ENCODE measurements at regions not wholly inside any gene's neighbourhood (a gene's known extent, or its start where the extent isn't known, plus 50 kb on each side); places are given as distances from the start of the nearest gene placed in this dataset.

- no peak for DNase-seq
These were observed 373.1 kb upstream of the SYT4 start for GRCh38 chr18:43650426-43650825.

DNA sequence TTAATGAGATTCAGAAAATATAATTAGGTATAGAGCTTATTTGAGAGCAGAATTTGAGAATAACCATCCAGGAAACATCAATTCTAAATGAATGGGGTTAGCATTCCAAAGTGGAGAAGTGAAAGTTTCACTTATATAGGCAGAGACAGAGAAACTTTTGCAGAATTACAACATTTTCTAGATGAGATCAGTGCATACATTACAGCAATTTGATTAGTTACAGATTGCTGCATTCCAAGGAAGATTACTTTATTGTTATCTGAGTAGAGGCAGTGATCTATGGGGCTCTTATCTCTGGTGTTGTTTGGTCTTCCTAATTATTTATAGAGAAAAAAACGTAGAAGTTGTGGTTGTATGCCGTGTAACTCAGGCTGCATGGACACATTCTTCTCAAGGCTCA lies 373.8 kb upstream of the SYT4 start:
- no peak for DNase-seq

GRCh38 chr18:43656547-43656946 lies 379.3 kb upstream of the SYT4 start:
- no peak for DNase-seq

DNA sequence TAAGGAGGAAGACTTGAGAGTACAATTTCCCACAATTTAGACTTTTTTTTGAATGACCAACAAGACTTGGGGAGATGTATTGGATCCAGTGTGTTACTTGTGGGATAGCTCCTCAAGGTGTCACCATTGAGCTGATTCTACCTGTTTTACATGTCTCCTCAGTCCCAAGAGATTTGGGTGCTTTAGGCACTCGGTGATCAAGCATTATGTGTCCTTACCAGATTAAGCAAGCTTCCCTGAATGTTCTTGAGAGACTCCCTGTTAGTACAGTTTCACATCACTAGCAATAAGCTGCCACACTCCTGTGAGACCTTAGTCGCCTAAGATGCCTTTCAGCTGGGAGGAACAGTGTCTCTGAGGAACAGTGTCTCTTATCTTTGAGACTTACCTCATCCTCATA lies 384.3 kb upstream of the SYT4 start:
- DNase-seq, result peak in 1 of 2 experiments; percentile 4

DNA sequence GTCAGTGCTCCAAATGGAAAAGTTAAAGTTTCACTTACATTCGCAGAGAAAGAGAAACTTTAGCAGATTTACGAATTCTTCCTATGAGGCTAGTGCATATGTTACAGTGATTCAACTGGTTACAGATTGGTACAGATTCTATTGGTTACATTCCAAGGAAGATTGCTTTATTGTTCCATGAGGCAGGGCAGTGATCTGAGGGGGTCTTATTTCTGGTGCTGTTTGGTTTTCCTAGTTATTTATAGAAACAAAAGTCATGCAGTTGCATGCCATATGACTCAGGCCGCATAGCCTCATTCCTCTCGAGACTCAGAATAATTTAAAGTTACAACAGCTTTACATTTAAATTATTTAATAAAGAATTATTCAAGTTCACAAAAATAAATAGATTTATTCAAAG lies 385.4 kb upstream of the SYT4 start:
- DNase-seq, result no peak

GRCh38 chr18:43663159-43663558 lies 385.9 kb upstream of the SYT4 start:
- no peak for DNase-seq

- DNase-seq, result no peak
These were observed 387.3 kb upstream of the SYT4 start for GRCh38 chr18:43664487-43665008.

DNA sequence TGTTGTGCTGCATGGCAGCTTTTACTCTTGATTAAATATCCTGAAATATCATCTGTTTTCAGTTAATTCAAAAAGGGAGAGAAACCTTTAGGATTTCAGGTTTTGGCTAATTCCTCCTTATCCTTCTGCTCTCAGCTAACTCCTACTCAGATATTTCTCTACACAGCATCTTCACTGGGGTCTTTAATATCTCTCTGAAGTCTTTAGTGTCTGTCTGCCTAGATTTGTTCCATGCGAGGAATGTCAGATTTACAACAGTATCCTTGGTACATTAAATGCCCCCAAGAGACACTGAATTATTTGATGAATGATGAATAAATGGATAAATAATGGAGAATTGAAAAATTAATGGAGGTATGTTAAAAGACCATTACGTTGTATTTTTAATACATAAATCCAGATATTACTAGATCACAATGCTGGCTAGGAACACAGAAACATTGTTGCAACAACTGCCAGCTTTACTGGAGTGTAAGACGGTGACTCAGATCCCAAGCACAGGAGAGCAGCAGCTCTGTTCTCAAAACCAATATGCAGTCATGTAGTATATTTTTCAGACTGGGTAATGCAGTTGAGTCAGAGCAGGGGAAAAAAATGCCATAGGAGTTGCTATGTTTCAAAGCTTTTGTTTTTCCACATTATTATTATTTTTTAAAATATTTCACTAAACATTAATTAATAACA lies 388.0 kb upstream of the SYT4 start:
- DNase-seq, result no peak

DNA sequence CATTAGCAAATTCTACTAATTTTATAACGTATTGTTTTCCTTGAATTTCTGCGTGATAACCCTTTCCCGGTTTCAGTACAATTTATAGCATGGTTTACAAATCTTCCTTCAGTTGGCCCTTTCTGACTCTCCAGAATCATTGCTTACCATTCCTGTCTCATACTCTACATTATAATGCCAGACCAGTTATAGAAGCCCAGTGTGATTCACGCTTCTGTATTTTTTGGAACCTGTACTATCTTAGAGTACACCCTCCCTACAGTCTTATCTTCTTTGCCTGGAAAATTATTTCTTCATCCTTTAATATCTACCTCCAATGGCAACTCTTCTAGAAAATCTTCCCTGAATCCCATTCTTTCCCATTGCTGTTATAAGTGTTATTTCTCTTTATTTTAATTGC lies 391.6 kb upstream of the SYT4 start:
- no peak for DNase-seq

- DNase-seq, result no peak
These were observed 394.1 kb upstream of the SYT4 start for GRCh38 chr18:43671431-43671830.

- no peak for DNase-seq
These were observed 402.8 kb upstream of the SYT4 start for GRCh38 chr18:43680096-43680495.

DNA sequence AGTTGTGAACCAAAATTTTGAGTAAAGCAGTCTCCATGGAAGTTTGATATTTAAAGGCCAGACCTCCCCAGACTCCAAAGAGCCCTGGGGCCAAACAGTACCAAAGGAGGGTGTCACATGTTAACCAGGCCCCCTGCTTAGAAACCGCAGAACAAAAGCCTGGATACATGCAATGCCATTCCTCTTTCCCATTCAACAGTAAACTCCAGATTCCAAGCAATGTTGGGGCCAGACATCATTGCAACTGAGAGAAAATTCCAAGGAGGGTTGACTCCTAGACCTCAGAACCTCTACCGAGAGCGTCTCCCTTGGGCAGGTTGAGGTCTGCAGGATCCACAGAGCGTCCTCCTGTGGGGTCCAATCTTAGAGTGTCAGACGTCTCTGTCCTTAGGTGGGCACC lies 404.4 kb upstream of the SYT4 start:
- DNase-seq, result no peak

DNA sequence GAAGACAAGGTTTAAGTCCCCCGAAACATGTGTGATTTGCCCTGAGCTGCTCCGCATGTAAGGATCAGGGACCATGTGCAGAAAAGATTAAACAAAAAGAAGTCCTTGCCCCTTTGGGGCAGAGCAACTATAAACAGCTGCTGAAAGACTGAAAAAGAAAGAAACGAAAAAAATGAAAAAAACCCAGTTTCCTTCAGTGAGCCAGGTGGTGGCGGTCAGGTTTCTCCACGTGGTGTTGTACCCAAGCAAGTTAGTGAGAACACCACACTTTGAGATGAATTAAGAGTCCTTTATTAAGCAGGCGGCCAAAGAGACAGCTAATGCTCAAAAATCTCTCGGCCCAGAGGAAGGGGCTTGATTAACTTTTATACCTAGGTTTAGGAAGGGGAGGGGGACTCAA lies 404.9 kb upstream of the SYT4 start:
- no peak for DNase-seq

GRCh38 chr18:43686709-43687108 lies 409.4 kb upstream of the SYT4 start:
- no peak for DNase-seq

- no peak for DNase-seq
These were observed 414.9 kb upstream of the SYT4 start for GRCh38 chr18:43692099-43692690.

DNA sequence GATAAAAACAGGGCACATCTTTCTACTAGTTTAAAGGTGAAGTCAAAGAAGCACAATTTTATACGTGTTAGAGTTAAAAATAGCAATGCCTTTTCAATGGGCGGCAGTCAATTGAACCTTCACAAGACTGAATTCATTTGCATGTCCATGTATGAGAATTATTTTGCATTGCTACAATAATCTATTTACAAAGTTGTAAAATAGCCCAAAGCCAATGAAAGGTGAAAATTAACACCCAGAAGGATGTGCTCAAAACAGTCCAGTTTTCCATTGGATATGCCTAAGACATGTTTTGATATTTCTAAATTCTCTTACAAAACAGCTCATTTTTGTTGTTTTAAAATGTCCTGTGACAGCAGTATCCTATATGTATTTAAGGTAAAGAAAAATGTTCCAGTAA lies 425.1 kb upstream of the SYT4 start:
- no peak for DNase-seq

DNA sequence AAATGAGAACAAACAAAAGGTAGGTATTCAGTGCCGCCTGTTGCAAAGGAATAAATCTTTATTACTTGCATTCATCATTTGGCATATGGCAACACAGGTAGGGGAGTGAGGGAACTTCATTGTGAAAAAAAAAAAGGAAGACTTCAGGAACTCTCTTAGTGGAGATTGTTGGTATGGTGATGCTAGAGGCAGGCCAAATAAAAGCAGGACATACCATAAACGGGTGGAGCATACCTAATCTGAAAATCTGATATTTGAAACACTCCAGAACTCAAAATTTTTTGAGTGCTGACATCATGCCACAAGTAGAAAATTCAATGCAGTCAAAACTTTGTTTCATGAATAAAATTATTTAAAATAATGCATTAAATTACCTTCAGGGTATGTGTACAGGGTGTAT lies 425.8 kb upstream of the SYT4 start:
- DNase-seq, result no peak

DNA sequence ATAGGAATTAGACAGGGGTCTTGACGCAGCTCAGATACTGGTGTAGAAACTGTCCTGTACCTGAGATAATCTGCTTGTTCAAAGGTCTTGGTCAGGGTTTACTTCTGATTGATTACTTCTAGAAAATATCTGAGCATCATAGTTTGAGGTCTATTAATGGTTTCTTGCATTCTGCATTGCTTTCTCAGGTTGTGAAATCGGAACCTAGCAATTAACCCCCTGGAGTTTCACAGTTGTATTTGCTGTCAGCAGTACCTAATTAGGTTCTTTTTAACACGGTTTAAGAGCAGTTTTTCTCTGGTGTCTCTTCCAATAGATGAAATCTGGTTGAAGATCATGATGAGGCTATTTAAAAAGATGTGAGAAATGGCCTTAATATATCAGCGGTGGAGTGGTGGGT lies 428.6 kb upstream of the SYT4 start:
- DNase-seq, result no peak

- no peak for DNase-seq
These were observed 432.8 kb upstream of the SYT4 start for GRCh38 chr18:43710135-43710534.

DNA sequence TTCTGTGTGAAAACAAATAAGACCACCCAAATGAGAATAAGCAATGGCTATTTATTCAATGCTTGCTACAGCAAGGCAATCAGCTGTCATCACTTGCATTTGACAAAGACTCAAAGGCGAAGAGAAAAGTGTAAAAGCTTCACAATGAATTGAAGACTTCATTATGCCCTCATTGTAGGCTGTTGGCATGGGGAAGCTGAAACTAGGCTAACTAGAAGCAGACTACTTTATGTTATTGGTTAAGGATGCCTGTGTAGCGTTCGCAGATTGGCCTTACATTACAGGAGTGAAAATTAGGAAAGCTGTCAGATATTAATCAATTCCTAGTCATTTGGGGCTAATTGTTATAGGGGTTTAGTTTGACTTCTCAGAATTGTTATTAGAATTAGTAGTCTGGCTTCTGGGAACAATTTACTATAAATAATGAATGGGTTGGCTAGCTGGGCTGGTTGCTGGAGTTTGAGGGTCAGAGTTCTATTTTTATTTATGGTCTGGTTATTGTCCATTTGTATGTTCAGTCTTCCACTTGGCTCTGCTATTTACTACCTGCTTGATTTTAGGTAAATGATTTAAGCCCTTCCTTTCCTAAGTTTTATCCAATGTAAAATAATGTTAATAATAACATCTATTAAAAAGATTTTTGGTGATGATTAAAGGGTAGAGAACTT lies 437.2 kb upstream of the SYT4 start:
- no peak for DNase-seq

DNA sequence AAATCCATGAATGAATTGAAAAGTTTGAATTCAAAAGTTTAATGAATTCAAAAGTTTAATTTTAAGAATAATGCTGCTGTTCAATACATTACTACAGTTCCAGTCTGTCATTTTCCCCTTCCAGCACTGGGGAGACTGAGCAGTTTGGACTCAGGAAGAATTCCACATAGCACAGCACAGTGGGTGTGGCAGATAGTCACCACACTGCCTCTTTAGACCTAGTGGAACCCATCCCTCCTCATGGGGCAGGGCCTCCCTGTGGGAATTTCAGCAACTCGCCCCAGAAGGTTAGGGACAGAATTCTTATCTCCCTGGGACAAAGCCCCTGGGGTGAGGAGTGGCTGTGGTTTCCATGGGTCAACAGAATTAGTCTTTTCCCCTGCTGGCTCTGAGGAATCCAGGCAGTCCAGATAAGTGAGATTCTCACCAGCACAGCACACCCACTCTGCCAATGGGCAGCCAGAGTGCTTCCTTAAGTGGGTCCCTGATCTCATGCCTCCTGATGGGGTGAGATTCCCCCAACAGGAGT lies 442.0 kb upstream of the SYT4 start:
- no peak for DNase-seq

DNA sequence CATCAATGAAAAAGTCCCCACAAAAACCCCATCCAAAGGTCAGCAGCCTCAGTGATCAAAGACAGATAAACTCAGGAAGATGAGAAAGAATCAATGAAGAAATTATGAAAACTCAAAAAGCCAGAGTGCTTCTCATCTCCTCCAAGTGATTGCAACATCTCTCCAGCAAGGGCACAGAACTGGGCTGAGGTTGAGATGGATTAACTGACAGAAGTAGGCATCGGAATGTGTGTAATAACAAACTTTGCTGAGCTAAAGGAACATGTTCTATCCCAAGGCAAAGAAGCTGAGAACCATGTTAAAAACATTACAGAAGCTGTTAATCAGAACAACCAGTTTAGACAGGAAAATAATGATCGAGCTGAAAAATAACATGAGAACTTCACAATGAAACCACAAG lies 442.8 kb upstream of the SYT4 start:
- DNase-seq, result no peak

DNA sequence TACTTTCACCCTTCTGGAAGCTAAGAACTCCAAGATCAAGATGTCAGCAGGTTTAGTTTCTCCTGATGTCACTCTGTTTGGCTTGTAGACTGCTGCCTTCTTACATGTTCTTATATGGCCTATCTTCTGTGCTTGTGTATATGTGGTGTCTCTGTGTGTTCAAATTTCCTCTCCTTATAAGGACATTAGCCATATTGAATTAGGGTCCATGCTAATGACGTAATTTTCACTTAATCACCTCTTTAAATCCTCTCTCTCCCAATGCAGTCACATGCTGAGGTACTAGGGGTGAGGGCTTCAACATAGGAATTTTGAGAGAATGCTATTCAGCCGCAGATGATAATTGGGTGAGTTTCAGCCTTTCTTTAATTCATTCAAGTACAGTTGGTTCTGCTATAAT lies 458.3 kb upstream of the SYT4 start:
- DNase-seq, result no peak
